Activated naive CD4-positive, alpha-beta T cell treated with anti-CD3 and anti-CD28 coated beads, Interleukin-2, amount 10 ng/mL, durations not matched to agents 7 days and 5 days (primary cell): ENCODE measurements at regions not wholly inside any gene's neighbourhood (a gene's known extent, or its start where the extent isn't known, plus 50 kb on each side); places are given as distances from the start of the nearest gene placed in this dataset.

Experiments used
- CTCF ChIA-PET: fragments of 350-600 bp; sonication (Branson Sonifier 250); formaldehyde crosslinking; loops from one replicate; lab custom pipeline; 2021; ENCODE audit warnings: antibody characterized with exemption; lab: Charles Lee
- DNase-seq: peaks from one replicate; pipeline ENCODE4 v3.0.0-alpha.2; 2020
- H3K27ac Mint-ChIP-seq: one replicate; pipeline ENCODE4 v1.8.0; 2021; ENCODE audit warnings: mild to moderate bottlenecking, moderate library complexity, mixed read lengths
- H3K27me3 Mint-ChIP-seq: one replicate; pipeline ENCODE4 v1.8.0; 2021; ENCODE audit warnings: mild to moderate bottlenecking, mixed read lengths
- H3K36me3 Mint-ChIP-seq: one replicate; pipeline ENCODE4 v1.8.0; 2021; ENCODE audit warnings: mixed read lengths
- H3K4me1 Mint-ChIP-seq: one replicate; pipeline ENCODE4 v1.8.0; 2021; ENCODE audit warnings: mixed read lengths
- H3K4me3 Mint-ChIP-seq: one replicate; pipeline ENCODE4 v1.8.0; 2021; ENCODE audit warnings: mild to moderate bottlenecking, moderate library complexity, mixed read lengths
- H3K9me3 Mint-ChIP-seq: one replicate; pipeline ENCODE4 v1.8.0; 2021; ENCODE audit warnings: mixed read lengths

DNA sequence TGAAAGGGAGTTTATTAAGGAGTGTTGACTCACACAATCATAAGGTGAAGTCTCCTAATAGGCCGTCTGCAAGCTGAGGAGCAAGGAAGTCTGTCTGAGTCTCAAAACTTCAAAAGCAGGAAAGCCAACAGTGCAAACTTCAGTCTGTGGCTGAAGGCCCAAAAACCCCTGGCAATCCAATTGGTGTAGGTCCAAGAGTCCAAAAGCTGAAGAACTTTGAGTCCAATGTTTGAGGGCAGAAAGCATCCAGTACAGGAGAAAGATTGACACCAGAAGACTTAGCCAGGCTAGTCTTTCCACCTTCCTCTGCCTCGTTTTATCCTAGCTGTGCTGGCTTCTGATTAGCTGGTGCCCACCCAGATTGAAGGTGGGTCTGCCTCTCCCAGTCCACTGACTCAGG, 535.2 kb downstream of the ARAP2 start:
- CTCF ChIA-PET = no interaction called here
- no peaks in the 10 kb centered on the region for H3K27me3 Mint-ChIP-seq
- peaks cover 25% of the 10 kb centered on the region for H3K9me3 Mint-ChIP-seq
- no peaks in the 10 kb centered on the region for H3K4me1 Mint-ChIP-seq
- H3K36me3 Mint-ChIP-seq = no peaks in the 10 kb centered on the region
- no peak overlapping the region for H3K4me3 Mint-ChIP-seq
- H3K27ac Mint-ChIP-seq = no peak overlapping the region
- no peak for DNase-seq

DNA sequence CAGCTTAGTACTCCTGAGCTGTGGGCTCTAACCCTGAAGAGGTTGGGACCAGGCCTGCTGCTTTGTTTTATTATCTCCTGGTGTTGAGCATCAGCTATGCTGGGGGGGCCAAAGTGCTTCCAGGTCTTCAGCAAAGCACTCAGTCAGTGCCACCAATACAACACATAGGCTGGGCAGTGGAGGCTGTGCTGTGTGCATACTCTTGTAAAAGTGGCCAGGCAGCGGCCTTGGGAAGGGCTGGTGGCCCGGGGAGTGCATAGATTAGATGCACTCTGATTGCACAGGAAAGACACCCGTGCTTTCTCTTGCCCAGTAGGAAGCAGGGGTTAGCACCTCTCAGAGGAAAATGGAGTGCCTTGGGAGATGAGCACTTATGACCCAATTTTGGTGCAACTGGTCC, 534.0 kb downstream of the ARAP2 start:
- Mint-ChIP-seq H3K36me3 (no peaks in the 10 kb centered on the region), H3K27ac (no peak overlapping the region), H3K9me3 (peaks cover 33% of the 10 kb centered on the region), H3K4me1 (no peaks in the 10 kb centered on the region), H3K27me3 (no peaks in the 10 kb centered on the region), H3K4me3 (no peak overlapping the region)
- CTCF ChIA-PET = no interaction called here
- no peak for DNase-seq

DNA sequence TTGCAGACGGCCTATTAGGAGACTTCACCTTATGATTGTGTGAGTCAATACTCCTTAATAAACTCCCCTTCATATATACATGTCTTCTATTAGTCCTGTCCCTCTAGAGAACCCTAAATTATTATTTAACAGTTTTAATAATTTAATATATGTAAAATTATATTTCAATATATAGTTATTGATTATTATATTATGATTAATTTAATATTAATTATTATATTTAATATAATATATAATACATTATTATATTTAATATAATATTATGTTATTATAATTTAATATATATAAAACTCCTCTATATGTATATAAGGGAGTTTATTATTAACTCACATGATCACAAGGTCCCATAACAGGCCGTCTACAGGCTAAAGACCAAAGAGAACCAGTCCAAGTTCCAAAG, 533.2 kb downstream of the ARAP2 start:
- Mint-ChIP-seq H3K36me3 (no peaks in the 10 kb centered on the region), H3K4me3 (no peak overlapping the region)
- CTCF ChIA-PET = no interaction called here

DNA sequence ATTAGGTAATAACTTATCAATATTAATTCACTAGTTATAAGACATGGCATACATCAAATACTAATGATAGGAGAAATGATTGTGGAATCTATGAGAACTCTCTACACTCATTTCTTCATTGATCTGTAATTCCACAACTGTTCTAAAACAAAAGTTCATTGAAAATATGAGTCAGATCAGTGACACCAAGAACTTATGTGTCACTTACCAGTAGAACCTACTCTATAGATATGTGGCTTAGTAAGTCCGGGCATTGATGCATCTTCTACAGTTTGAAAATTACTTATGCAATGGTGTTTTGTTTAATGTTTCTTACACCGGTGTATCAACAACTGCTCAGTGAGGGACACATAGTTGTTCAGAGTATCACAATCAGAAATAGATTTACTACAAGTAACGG, 520.3 kb downstream of the ARAP2 start:
- no peaks in the 10 kb centered on the region for H3K4me1 Mint-ChIP-seq
- no peak overlapping the region for H3K4me3 Mint-ChIP-seq
- DNase-seq = no peak
- H3K9me3 Mint-ChIP-seq = no peaks in the 10 kb centered on the region
- no peaks in the 10 kb centered on the region for H3K36me3 Mint-ChIP-seq
- no peaks in the 10 kb centered on the region for H3K27me3 Mint-ChIP-seq
- no peak overlapping the region for H3K27ac Mint-ChIP-seq
- CTCF ChIA-PET = no interaction called here

More for the DNA sequence above, 533.2 kb downstream of the ARAP2 start:
- Mint-ChIP-seq H3K27me3 (no peaks in the 10 kb centered on the region), H3K4me1 (no peaks in the 10 kb centered on the region), H3K9me3 (peaks cover 33% of the 10 kb centered on the region), H3K27ac (no peak overlapping the region)
- no peak for DNase-seq

DNA sequence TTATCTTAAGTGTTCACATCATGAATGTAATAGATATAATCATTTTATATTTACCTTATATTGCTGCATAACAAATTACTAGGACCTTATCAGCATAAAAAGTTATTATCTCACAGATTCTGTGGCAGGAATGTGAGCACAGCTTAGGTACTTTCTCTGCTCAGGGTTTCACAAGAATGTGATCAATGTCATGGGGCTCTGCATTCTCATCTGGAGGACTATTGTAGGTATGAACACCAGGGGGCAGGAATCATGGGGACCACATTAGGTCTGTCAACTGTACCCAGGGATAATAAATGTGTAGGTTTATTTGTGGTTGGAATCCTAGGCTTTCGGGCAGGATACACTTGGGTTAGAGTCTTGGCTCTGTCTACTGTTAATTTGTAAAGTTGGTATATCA, 519.2 kb downstream of the ARAP2 start:
- H3K4me3 Mint-ChIP-seq = no peak overlapping the region
- DNase-seq = no peak
- CTCF ChIA-PET = no interaction called here
- no peaks in the 10 kb centered on the region for H3K27me3 Mint-ChIP-seq
- H3K4me1 Mint-ChIP-seq = no peaks in the 10 kb centered on the region
- no peaks in the 10 kb centered on the region for H3K9me3 Mint-ChIP-seq
- H3K27ac Mint-ChIP-seq = no peak overlapping the region
- no peaks in the 10 kb centered on the region for H3K36me3 Mint-ChIP-seq

DNA sequence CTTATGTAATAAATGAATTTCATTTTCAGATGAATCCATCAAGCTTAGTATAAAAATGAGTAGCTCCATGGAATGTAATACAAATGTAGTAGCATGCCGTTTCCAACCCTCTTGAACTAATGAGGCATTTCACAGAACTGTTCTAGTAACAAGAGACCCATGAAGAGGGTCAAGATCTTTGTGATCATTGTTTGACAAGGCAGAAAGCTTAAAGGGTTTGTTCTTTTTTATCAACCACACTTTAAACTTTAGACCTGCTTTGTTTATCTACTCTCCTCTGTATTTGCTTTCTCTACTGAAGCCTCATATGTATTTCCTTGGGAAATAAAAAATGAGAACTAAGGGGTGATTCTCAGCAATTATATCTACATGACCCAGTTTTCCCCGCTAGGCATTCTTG, 513.9 kb downstream of the ARAP2 start:
- no peak overlapping the region for H3K27ac Mint-ChIP-seq
- CTCF ChIA-PET = no interaction called here
- DNase-seq = no peak
- no peaks in the 10 kb centered on the region for H3K4me1 Mint-ChIP-seq
- H3K36me3 Mint-ChIP-seq = no peaks in the 10 kb centered on the region
- H3K9me3 Mint-ChIP-seq = no peaks in the 10 kb centered on the region
- no peak overlapping the region for H3K4me3 Mint-ChIP-seq
- H3K27me3 Mint-ChIP-seq = no peaks in the 10 kb centered on the region

DNA sequence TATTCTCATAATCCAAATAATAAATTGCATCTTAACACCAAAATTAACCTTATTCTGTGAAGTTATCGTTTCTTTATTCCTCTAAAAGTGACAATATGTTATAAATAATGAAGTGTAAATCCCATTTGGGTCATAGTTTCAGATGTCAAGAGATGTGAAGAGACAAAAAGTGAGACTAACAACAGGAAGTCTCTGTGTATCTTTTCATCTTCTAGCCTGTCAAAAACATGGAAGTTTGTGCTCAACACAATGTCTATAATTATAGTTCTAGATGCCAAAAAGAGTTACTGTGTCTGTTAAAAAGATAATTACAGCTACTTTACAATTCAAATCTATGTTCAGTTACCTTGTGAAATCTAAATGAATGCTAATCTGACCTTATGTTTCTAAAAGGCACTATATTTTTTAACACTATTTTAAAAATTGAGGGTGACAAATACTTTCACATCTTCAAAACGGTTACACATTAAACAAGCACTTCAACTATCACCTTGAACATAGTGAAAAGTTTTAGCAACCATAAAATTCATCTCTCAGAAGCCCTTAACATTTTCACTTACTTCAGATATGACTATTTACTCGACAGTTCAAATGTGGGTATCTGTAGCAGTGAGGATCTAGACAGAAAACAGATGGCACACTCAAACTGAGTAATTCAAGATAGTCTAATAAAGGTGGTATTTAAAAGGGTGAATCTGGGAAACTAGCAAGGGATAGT, 509.8 kb downstream of the ARAP2 start:
- CTCF ChIA-PET = no interaction called here
- DNase-seq = no peak
- Mint-ChIP-seq H3K27me3 (no peaks in the 10 kb centered on the region), H3K4me3 (no peak overlapping the region), H3K36me3 (no peaks in the 10 kb centered on the region), H3K27ac (no peak overlapping the region), H3K9me3 (no peaks in the 10 kb centered on the region), H3K4me1 (no peaks in the 10 kb centered on the region)

DNA sequence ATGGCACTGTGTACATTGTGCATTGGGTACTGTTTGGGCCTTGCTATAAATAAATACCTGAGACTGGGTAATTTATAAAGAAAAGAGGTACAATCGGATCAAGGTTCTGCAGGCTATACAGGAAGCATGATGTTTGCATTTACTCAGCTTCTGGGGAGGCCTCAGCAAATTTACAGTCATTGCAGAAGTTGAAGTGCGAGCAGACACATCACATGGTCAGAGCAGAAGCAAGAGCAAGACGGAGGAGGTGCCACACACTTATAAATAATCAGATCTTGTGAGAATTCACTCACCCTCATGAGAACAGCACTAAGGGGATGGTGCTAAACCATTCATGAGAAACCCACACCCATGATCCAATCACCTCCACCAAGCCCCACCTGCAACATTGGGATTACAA, 505.0 kb downstream of the ARAP2 start:
- H3K4me1 Mint-ChIP-seq = no peaks in the 10 kb centered on the region
- H3K9me3 Mint-ChIP-seq = no peaks in the 10 kb centered on the region
- no peaks in the 10 kb centered on the region for H3K36me3 Mint-ChIP-seq
- CTCF ChIA-PET = no interaction called here
- H3K27ac Mint-ChIP-seq = no peak overlapping the region
- H3K4me3 Mint-ChIP-seq = no peak overlapping the region
- no peak for DNase-seq
- no peaks in the 10 kb centered on the region for H3K27me3 Mint-ChIP-seq

DNA sequence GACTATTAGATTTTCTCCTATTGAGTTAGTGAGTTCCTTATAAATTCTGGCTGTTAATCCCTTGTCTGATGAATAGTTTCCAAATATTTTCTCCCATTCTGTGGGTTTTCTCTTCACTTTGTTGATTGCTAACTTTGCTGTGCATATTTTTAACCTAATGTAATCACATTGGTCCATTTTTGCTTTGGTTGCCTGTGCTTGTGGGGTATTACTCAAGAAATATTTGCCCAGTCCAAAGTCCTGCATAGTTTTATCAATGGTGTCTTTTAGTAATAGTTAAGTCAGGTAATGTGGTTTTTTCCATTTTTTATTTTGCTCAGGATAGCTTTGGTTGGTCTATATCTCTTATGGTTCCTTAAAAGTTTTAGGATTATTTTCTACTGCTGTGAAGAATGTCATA, 490.3 kb downstream of the ARAP2 start:
- CTCF ChIA-PET = no interaction called here
- no peak overlapping the region for H3K27ac Mint-ChIP-seq
- H3K4me1 Mint-ChIP-seq = no peaks in the 10 kb centered on the region
- no peak overlapping the region for H3K4me3 Mint-ChIP-seq
- H3K36me3 Mint-ChIP-seq = no peaks in the 10 kb centered on the region
- H3K9me3 Mint-ChIP-seq = no peaks in the 10 kb centered on the region
- H3K27me3 Mint-ChIP-seq = no peaks in the 10 kb centered on the region
- DNase-seq = no peak

DNA sequence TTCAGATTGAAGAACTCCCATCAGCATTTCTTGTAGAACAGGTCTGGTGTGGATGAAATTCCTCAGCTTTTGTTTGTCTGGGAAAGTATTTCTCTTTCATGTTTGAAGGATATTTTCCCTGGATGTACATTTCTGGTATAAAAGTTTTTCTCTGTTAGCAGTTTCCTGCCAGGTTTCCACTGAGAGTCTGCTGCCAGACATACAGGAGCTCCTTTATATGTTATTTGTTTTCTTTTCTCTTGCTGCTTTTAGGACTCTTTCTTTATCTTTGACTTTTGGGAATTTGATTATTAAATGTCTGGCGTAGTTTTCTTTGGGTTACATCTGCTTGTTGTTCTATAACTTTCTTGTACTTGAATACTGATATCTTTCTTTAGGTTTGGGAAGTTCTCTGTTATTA, 486.5 kb downstream of the ARAP2 start:
- CTCF ChIA-PET = no interaction called here
- no peak overlapping the region for H3K4me3 Mint-ChIP-seq
- H3K27ac Mint-ChIP-seq = no peak overlapping the region
- H3K4me1 Mint-ChIP-seq = no peaks in the 10 kb centered on the region
- DNase-seq = no peak
- H3K27me3 Mint-ChIP-seq = no peaks in the 10 kb centered on the region
- no peaks in the 10 kb centered on the region for H3K36me3 Mint-ChIP-seq
- H3K9me3 Mint-ChIP-seq = no peaks in the 10 kb centered on the region

DNA sequence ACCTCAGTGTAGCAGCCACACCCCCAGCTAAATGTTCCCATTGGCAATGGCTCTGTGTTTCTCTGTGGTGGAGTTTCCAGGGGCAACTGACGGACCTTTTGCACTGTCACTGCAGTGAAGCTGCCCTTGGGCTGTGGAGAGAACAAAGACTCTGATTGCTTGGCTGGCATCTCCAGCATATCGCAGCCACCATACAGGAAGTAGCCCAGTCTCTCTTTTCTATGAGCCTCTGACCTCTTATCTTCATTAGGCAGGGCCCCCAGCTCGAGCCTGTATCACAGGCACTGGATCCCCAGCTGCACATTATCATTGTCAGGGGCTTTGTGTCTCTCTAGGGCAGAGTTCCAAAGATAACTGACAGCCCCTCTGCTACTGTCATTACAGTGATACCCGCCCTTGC, 483.5 kb downstream of the ARAP2 start:
- Mint-ChIP-seq H3K9me3 (no peaks in the 10 kb centered on the region), H3K27me3 (no peaks in the 10 kb centered on the region), H3K4me1 (no peaks in the 10 kb centered on the region), H3K4me3 (no peak overlapping the region), H3K27ac (no peak overlapping the region), H3K36me3 (no peaks in the 10 kb centered on the region)
- DNase-seq = no peak
- CTCF ChIA-PET = no interaction called here

DNA sequence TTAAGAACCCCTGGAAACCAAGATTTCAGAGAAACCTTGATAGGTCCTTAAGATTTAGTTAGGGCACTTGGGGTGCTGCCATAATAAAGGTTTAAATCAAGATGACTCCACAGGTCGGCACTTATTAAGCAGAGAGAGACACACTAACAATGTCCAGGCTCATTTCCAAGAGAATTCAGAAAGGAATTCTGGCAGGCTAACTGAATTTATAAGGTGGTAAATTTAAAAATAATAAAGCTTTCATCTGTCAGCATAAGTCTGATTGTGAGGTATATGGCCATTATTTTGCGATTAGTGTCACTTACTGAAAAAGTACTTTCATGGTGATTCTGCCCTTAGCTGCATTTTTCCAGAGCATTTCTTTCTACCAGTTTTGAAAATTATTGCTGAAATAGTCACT, 472.7 kb downstream of the ARAP2 start:
- H3K36me3 Mint-ChIP-seq = no peaks in the 10 kb centered on the region
- no peak for DNase-seq
- H3K27ac Mint-ChIP-seq = no peak overlapping the region
- H3K27me3 Mint-ChIP-seq = no peaks in the 10 kb centered on the region
- H3K4me3 Mint-ChIP-seq = no peak overlapping the region
- CTCF ChIA-PET = no interaction called here
- no peaks in the 10 kb centered on the region for H3K9me3 Mint-ChIP-seq
- H3K4me1 Mint-ChIP-seq = no peaks in the 10 kb centered on the region

DNA sequence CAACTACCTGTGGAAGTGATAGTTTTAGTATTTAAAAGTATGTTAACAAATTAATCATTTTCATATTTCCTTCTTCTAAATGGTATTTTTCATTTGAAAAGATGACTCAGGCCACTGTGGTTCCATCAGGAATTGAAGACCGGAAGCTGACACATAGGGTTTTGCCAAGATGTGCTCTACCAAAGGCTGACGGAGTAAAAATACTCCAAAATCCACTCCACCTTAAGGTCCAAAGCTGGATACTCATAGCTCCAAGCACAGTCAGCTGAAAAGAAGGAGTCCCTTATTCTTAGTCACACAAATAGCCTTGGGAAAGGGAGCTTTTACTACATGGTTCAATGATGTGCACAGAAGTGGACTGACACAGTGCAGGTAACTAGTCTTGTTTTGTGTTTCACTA, 472.0 kb downstream of the ARAP2 start:
- no peak for DNase-seq
- no peak overlapping the region for H3K4me3 Mint-ChIP-seq
- no peaks in the 10 kb centered on the region for H3K9me3 Mint-ChIP-seq
- H3K36me3 Mint-ChIP-seq = no peaks in the 10 kb centered on the region
- no peaks in the 10 kb centered on the region for H3K4me1 Mint-ChIP-seq
- CTCF ChIA-PET = no interaction called here
- H3K27ac Mint-ChIP-seq = no peak overlapping the region
- H3K27me3 Mint-ChIP-seq = no peaks in the 10 kb centered on the region

DNA sequence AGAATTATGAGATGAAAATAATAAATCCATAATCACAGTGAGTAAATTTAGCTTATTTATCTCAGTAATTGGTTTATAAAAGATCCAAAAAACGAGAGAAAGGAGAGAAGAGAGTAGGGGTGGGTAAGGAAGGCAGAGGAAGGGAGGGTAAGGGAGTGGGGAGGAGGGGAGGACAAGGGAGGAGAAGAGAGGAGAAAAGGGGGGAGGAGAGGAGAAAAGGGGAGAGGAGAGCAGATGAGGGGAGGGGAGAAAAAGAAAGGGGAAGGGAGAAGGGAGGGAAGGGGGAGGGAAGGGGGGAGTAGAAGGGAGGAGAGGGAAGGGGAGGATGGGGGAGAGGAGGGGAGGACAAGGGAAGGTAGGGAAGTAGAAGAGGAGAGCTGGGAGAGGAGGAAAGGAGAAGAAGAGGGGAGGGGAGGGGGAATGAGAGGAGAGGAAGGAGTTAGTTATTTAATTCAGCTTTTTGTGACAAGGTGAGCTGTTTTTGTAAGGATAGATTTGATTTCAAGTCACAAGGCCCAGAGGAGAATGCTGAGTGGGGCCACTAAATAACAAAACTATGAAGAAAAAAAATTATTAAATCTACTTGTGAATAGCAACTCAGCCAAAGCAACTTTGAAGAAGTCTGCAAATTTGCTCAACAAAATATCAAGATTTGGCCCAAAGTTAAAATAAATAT, 454.3 kb downstream of the ARAP2 start:
- Mint-ChIP-seq H3K4me1 (no peaks in the 10 kb centered on the region), H3K4me3 (no peak overlapping the region), H3K27ac (no peak overlapping the region), H3K27me3 (no peaks in the 10 kb centered on the region), H3K9me3 (no peaks in the 10 kb centered on the region), H3K36me3 (no peaks in the 10 kb centered on the region)
- no peak for DNase-seq
- CTCF ChIA-PET = no interaction called here

DNA sequence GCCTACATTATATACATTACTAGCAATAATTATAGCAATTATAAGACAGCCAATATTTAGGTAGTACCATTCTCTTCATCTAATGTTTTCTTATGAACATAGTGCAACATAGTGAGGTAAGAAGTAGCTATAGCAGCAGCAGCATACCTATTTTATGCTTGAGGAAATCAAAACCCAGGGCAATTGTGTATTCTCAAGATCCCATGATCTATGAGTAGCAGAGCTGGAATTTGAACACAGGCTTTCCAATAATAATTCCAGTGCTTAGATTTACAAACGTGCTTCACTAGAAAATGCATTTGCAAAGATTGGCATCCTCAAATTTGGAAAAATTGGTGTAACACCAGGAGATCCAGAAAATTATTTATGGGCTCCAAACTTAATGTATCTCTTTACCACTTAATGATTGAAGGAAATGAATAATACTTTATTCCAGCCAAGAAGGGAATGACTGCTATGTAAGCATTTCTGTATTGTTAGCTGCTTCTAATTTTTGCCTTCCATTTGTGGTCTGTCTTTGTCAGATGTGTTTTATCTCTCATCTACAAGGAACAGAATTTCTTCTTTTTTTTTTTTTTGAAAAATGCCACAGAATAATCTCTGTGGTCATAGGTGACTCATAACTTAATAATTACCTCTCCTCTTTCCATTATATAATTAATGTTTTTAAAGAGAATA, 451.1 kb downstream of the ARAP2 start:
- no peaks in the 10 kb centered on the region for H3K4me1 Mint-ChIP-seq
- no peaks in the 10 kb centered on the region for H3K36me3 Mint-ChIP-seq
- DNase-seq = no peak
- CTCF ChIA-PET = no interaction called here
- H3K27me3 Mint-ChIP-seq = no peaks in the 10 kb centered on the region
- peaks cover 3% of the 10 kb centered on the region for H3K9me3 Mint-ChIP-seq
- no peak overlapping the region for H3K4me3 Mint-ChIP-seq
- no peak overlapping the region for H3K27ac Mint-ChIP-seq
